IPS DF 4.7 (cell line): ENCODE measurements at regions not wholly inside any gene's neighbourhood (a gene's known extent, or its start where the extent isn't known, plus 50 kb on each side); places are given as distances from the start of the nearest gene placed in this dataset.
"Not testable (repeated sequence)": the region's sequence is repeated elsewhere in the genome, so short reads cannot be mapped to it uniquely, and the experiment has no call there.

ENCODE experiments used
- DNase-seq: peaks from one replicate; pipeline ENCODE4 v3.0.0-alpha.2; 2013; ENCODE audit warnings: low spot score; ENCODE audit errors: extremely low read depth

GRCh38 chr1:181192316-181192715 is 103.8 kb downstream of the IER5 start:
- no peak for DNase-seq

DNA sequence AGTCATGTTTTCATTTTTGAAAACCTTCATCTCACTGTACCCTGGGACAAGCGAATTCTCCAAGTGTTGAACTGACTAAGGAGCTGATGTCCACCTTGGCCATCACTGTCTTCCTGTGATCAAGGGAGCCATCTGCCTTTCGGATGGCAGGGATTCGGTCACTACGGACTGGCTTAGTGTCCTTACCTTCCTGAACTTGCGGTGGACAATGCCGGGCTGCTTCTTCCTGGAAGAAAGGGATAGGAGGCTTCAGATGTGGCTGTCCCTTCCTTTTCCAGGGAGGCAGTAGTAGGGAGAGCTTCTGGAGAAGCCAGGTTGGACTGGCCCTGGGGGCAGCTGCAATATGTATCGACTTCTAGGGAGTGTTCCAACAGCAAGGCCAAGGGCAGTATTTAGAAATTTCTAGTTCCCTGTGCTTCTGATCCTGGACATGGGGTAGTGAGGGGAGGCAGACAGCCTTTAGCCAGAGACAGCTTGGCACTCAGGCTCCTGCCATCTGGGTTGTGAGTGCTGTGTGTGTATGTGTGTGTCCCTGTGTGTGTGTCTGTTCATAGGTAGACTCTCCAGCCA is 114.6 kb downstream of the IER5 start:
- DNase-seq, result no peak

DNA sequence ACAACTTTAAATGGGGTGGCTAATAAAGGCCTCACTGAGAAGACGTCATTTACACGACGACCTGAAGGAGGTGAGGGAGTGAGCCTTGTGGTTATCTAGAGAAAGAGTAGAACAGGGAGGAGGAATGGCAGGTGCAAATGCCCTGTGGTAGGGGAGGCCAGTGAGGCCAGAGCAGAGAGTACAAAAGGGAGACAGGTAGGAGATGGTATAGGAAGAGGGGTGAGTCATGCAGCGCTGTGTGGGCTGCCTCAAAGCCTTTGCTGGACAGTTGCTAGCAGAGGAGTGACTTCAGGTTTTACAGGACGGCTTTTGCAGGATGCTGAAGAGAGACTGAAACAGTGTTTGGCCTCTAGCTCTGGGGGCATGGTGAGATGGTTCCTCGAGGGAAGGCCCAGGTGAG is 116.0 kb downstream of the IER5 start:
- no peak for DNase-seq

DNA sequence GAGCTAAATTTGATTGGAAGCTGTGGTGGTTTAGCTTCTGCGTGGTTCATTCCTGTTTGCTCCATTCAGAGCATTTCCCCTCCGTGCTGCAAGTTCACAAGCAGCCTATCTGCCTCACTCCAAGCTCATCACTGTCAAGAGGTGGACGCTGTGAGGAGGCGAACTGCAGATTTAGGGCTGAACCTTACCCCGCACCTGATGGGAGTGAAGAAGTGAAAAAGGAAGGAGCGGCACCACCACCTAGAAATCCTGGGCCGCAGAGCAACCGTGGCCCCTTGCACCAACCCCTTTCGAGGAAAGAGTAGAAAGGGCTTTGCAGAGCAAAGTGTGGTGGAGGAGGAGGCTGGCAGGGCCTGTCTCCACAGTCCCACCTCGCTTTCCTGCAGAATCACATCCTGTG is 117.4 kb downstream of the IER5 start:
- DNase-seq, result no peak

- DNase-seq, result no peak
These were observed 118.0 kb downstream of the IER5 start for GRCh38 chr1:181206513-181206912.

DNA sequence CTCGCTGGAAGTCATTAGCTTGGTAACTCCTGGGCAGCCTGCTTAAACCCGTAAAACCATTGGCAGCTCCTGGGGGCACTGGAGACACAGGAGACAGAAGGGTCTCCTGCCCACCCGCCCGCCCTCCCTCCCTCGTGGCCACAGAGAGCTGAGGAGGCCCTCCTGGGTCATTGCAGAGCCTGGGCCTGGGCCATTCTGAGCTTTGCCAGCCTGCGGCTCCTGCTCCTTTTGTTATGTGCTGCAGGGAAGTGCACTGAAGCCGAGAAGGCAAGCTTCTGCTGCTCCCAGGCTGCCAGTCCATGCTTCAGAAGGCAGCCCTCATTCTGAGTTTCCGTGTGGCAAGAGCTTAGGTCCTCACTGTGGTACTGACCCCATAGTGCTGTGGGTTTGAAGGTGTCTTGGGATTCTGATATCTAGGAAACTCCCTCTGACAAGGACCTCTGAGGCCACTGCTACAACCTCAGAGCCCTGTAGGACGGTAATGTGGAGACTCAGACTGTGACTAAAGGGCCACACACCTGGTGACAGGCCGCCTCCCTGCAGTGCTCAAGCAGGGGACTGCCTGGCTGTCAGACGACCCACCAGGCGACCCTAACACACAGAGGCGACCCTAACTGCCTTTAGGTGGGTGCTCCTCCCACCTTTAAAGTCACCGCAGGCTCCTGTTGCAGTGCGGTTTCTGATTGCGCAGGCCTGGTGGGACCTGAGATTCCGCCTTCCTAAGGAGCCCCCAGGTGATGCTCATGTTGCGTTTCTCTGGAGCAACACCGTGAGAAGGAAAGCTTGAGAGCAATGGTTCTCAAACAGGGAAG is 118.7 kb downstream of the IER5 start:
- no peak for DNase-seq

DNA sequence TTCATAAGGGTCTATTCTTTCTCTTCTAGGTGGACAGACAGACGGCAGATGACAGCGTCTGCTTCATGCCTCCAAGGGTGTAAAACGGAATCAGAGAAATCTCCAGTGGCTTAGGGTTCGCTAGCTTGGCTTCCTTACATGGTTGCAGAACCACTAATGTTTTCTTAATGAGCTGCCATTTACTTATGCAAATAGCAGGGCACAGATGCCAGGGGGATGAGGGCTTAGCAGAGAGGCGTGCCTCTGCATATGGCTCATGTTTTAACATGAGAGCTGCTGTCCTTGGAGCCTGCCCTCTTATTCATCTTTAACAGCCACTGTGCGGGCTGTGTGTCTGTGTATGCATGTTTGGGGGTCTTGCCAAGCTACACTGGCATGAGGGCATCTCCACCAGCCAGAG is 119.6 kb downstream of the IER5 start:
- DNase-seq, result no peak

DNA sequence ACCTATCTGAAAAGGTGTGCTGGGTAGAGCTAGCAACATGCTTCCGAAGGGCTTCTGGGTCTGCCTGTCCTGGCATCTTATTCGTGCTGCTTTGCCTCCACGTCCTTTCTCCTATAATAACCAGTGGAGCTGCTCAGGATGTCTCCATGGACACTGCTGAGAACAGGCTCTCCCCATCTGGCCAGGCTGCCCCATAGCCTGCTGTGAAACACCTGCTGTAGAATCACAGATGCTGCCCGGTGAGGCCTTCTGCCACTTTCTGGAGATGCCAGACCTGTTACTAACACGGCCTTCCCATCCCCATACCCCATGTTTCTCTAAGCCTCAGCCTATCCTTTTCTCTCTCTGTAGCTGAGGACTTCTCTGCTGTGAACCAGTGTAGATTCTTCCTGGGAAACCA is 120.5 kb downstream of the IER5 start:
- DNase-seq, result no peak

DNA sequence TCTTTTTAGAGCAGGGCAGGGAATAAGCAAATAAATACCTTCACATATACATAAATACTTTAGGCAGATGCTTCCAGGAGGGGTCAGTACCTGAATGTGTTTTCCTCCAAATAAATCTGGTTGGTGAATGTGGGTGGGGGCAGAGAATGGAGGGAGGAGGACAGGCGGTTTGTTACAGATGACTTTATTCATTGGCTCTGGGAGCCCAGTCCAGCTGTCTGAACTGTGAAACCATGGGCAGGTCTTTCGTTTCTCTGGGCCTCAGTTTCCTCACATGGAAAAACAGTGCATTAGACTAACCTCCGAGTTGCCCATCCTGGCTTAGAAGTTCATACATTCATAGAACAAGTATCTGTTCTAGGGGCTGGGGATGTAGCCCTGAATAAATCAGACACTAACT is 124.6 kb downstream of the IER5 start:
- no peak for DNase-seq

- DNase-seq, result peak; percentile 74
These were observed 128.1 kb downstream of the IER5 start for GRCh38 chr1:181216591-181216994.

GRCh38 chr1:181219938-181220337 is 131.4 kb downstream of the IER5 start:
- DNase-seq, result no peak

DNA sequence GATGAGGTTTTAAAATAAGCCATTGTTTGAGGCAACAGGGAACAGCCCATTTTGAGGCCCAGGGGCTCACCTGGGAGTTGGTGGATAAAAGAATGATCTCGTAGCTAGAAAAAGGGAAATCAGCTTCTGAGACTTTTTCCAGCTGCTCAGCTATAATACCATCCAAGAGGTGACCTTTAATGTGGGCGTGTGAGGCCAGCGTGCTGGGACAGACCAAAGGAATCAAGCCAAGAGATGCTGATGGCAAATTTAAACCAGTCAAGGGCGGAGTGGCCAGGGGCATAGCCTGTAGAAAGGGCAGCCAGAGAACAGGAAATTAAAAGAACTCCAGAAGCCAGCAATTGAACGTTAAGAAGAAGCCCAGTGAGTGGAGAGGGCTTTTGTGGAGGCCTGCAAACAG is 132.6 kb downstream of the IER5 start:
- no peak for DNase-seq

- no peak for DNase-seq
These were observed 134.5 kb downstream of the IER5 start for GRCh38 chr1:181222972-181223505.

- not testable (repeated sequence) for DNase-seq
These were observed 138.2 kb downstream of the IER5 start for GRCh38 chr1:181226728-181227127.

GRCh38 chr1:181239086-181239485 is 150.6 kb downstream of the IER5 start:
- no peak for DNase-seq

GRCh38 chr1:181246320-181246719 is 157.8 kb downstream of the IER5 start:
- not testable (repeated sequence) for DNase-seq

GRCh38 chr1:181248361-181248760 is 159.9 kb downstream of the IER5 start:
- DNase-seq, result not testable (repeated sequence)

- DNase-seq, result no peak
These were observed 160.7 kb downstream of the IER5 start for GRCh38 chr1:181249186-181249585.

- DNase-seq, result no peak
These were observed 161.5 kb downstream of the IER5 start for GRCh38 chr1:181250038-181250437.

GRCh38 chr1:181251001-181251712 is 162.7 kb downstream of the IER5 start:
- no peak for DNase-seq

- no peak for DNase-seq
These were observed 163.2 kb downstream of the IER5 start for GRCh38 chr1:181251713-181252075.

DNA sequence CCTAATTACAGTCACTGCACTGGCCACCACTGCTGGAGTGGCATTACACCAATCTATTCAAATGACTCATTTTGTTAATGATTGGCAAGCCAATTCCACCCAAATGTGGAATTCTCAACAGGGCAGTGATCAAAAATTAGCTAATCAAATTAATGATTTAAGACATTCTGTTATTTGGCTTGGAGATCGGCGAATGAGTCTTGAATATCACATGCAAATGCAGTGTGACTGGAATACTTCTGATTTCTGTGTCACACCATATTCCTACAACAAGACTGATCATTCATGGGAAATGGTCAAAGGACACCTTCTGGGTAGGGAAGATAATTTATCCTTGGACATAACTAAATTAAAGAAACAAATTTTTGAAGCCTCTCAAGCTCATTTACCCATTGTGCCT is 165.1 kb downstream of the IER5 start:
- DNase-seq, result not testable (repeated sequence)
